Psoas muscle (tissue), 7 donors: ENCODE measurements at regions not wholly inside any gene's neighbourhood (a gene's known extent, or its start where the extent isn't known, plus 50 kb on each side); places are given as distances from the start of the nearest gene placed in this dataset.
A peak's percentile ranks its signal among the peaks of the same experiment; 100 is the strongest.

Experiments
- ATAC-seq, 4 donors: fragments of 200-7000 bp; cut with Tn5 transposase; one replicate each; pipeline ENCODE4 v1.9.1; 2020; ENCODE audit warnings: moderate library complexity in 3 of 4, mild to moderate bottlenecking in 2 of 4
- DNase-seq, 2 donors: peaks; one replicate each; pipeline ENCODE4 v3.0.0-alpha.2; 2020
- H3K27ac ChIP-seq: fragments of 200-600 bp; one replicate; pipeline ENCODE4 v1.8.0; 2022
- H3K27me3 ChIP-seq, 3 donors: fragments of 200-600 bp in 1 of 3; one replicate each; pipeline versions ENCODE4 v1.6.1 to v1.8.0; 2013 to 2022; ENCODE audit warnings: low read length in 2 of 3, mild to moderate bottlenecking in 2 of 3, moderate library complexity in 1 of 3; ENCODE audit not compliant: insufficient read depth in 3 of 3
- H3K36me3 ChIP-seq, 2 donors: fragments of 200-600 bp in 1 of 2; one replicate each; pipeline versions ENCODE4 v1.6.1 to v1.8.0; 2013 to 2022; ENCODE audit warnings: low read depth in 1 of 2, mild to moderate bottlenecking in 1 of 2, moderate library complexity in 1 of 2; ENCODE audit not compliant: insufficient read depth in 1 of 2
- H3K4me1 ChIP-seq: fragments of 200-600 bp; one replicate; pipeline ENCODE4 v1.8.0; 2022
- H3K4me3 ChIP-seq: fragments of 200-600 bp; one replicate; pipeline ENCODE4 v1.8.0; 2022; ENCODE audit warnings: mild to moderate bottlenecking
- H3K9me3 ChIP-seq: fragments of 200-600 bp; one replicate; pipeline ENCODE4 v1.8.0; 2022
- WGBS, 3 donors: extraction: QIAGEN DNeasy Blood & Tissue Kit; methylation state at CpG; one replicate each; pipeline versions ENCODE4 v1.1.6 to v1.1.7; 2013; 5-methylcytosine and 5-hydroxymethylcytosine counted together
- intact Hi-C, 2 donors: fragments of 100-400 bp; cut with DNase I; formaldehyde crosslinking; loops; one replicate each; pipeline versions ENCODE4 v1.11.0 to v1.14.2; 2022
- TF ChIP-seq, protein P1 (sequence below): fragments of 200-600 bp; IDR thresholded peaks from one replicate; pipeline ENCODE4 v1.8.0; 2022; ENCODE audit warnings: antibody characterized with exemption
- donor health status: healthy with polysubstance abuse.
- donor health status: DM: no; HTN: no; CAD: no; lungs with moderate emphysema.
- donor health status: Bipolar disorder and iron deficiency.
- donor health status: healthy.
- donor health status: DM: yes; HTN: yes; CAD: no.
- donor health status: DM: no; HTN: no; CAD: no.
- donor health status: DM: yes; HTN: yes; CAD: no.

- no peak for ATAC-seq
- no peak for DNase-seq
- TF ChIP-seq, protein P1, sequence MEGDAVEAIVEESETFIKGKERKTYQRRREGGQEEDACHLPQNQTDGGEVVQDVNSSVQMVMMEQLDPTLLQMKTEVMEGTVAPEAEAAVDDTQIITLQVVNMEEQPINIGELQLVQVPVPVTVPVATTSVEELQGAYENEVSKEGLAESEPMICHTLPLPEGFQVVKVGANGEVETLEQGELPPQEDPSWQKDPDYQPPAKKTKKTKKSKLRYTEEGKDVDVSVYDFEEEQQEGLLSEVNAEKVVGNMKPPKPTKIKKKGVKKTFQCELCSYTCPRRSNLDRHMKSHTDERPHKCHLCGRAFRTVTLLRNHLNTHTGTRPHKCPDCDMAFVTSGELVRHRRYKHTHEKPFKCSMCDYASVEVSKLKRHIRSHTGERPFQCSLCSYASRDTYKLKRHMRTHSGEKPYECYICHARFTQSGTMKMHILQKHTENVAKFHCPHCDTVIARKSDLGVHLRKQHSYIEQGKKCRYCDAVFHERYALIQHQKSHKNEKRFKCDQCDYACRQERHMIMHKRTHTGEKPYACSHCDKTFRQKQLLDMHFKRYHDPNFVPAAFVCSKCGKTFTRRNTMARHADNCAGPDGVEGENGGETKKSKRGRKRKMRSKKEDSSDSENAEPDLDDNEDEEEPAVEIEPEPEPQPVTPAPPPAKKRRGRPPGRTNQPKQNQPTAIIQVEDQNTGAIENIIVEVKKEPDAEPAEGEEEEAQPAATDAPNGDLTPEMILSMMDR = no peak
- no peaks in the 10 kb centered on the region for H3K36me3 ChIP-seq
- intact Hi-C loops = no loop called here
- H3K27me3 ChIP-seq = no peaks in the 10 kb centered on the region
- H3K4me1 ChIP-seq = peaks cover 16% of the 10 kb centered on the region
- no peaks in the 10 kb centered on the region for H3K9me3 ChIP-seq
- no peak overlapping the region for H3K27ac ChIP-seq
- H3K4me3 ChIP-seq = no peak overlapping the region
Measured at GRCh38 chr1:116308276-116308675, 64.8 kb upstream of the ATP1A1 start.

GRCh38 chr1:116309090-116309870, 63.8 kb upstream of the ATP1A1 start:
- TF ChIP-seq, protein P1 = no peak
- Histone ChIP-seq H3K27me3 (no peaks in the 10 kb centered on the region), H3K9me3 (no peaks in the 10 kb centered on the region), H3K36me3 (no peaks in the 10 kb centered on the region), H3K4me3 (no peak overlapping the region), H3K4me1 (peaks cover 16% of the 10 kb centered on the region), H3K27ac (no peak overlapping the region)
- 54 to 70% (median 55%) methylated on average over 7 of the region's 7 CpGs for WGBS, 3 donors
- intact Hi-C loops = no loop called here
- no peak for DNase-seq
- peak in 1 of 4 donors; percentile 54 for ATAC-seq

DNA sequence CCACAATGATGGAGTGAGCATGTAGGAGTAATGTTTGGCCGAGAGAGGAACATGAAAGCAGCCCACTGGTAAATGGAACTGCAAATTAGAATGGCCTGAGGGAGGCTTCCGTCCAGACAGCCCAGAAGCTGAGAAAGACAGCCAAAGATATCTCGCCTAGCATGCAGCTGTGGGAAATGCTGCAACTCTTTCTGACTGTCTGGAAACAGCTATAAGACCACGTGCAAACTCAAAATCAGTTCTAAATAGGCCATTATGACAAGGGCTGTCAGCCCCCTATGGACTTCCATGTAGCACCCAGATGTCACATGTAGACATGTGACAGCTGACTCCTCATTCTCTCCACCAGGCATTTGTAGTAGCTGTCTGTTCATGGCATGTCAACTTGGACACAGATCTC, 62.9 kb upstream of the ATP1A1 start:
- DNase-seq = no peak
- intact Hi-C loops = no loop called here
- H3K9me3 ChIP-seq = no peaks in the 10 kb centered on the region
- peaks cover 16% of the 10 kb centered on the region for H3K4me1 ChIP-seq
- no peaks in the 10 kb centered on the region for H3K36me3 ChIP-seq
- peak in 2 of 4 donors; percentile 33 to 43 for ATAC-seq
- TF ChIP-seq, protein P1 = no peak
- no peak overlapping the region for H3K4me3 ChIP-seq
- no peaks in the 10 kb centered on the region for H3K27me3 ChIP-seq
- no peak overlapping the region for H3K27ac ChIP-seq
- WGBS, 3 donors = 38 to 54% (median 48%) methylated on average over 4 of the region's 4 CpGs

DNA sequence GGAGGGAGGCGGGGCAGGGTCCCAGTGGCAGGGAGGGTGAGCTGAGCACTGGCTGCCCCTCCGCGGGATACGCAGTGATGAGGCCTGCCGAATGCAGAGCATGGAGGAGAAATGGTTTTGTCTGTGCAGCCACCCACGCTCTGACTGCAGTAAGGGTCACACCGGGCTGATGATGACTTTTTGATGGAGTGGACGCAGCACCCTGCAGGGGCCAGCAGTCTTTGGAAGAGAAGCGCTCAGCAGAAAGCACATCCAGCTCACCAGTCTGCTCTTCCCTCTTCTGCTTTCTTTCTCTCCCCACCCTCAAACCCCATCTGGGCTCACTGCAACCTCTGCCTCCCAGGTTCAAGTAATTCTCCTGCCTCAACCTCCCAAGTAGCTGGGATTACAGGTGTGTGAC, 61.9 kb upstream of the ATP1A1 start:
- H3K9me3 ChIP-seq = no peaks in the 10 kb centered on the region
- no peak for DNase-seq
- H3K36me3 ChIP-seq = no peaks in the 10 kb centered on the region
- peaks cover 16% of the 10 kb centered on the region for H3K4me1 ChIP-seq
- no peak overlapping the region for H3K27ac ChIP-seq
- H3K4me3 ChIP-seq = no peak overlapping the region
- 72 to 74% (median 73%) methylated on average over 9 of the region's 9 CpGs for WGBS, 3 donors
- no peak for ATAC-seq
- TF ChIP-seq, protein P1 = no peak
- intact Hi-C loops = no loop called here
- no peaks in the 10 kb centered on the region for H3K27me3 ChIP-seq
